Activated CD4-positive, alpha-beta T cell treated with anti-CD3 and anti-CD28 coated beads for 36 hours (primary cell): ENCODE measurements at regions not wholly inside any gene's neighbourhood (a gene's known extent, or its start where the extent isn't known, plus 50 kb on each side); places are given as distances from the start of the nearest gene placed in this dataset.
"Not testable (repeated sequence)": the region's sequence is repeated elsewhere in the genome, so short reads cannot be mapped to it uniquely, and the experiment has no call there.

ENCODE experiments used
- ATAC-seq: fragments of 200-7000 bp; cut with Tn5 transposase; one replicate; pipeline ENCODE4 v1.10.0; 2021; ENCODE audit warnings: mild to moderate bottlenecking, moderate library complexity
- CTCF ChIA-PET: fragments of 350-600 bp; sonication (Branson Sonifier 250); formaldehyde crosslinking; loops from one replicate; lab custom pipeline; 2021; ENCODE audit warnings: antibody characterized with exemption; lab: Charles Lee
- POLR2A ChIA-PET: fragments of 350-600 bp; sonication (Branson Sonifier 250); formaldehyde crosslinking; loops from one replicate; lab custom pipeline; 2021; ENCODE audit warnings: antibody characterized with exemption, inconsistent platforms; lab: Charles Lee
- DNase-seq: peaks from one replicate; pipeline ENCODE4 v3.0.0-alpha.2; 2020
- H3K27ac Mint-ChIP-seq: one replicate; pipeline ENCODE4 v1.8.0; 2021; ENCODE audit warnings: mixed read lengths
- H3K27me3 Mint-ChIP-seq: one replicate; pipeline ENCODE4 v1.8.0; 2021; ENCODE audit warnings: mixed read lengths
- H3K36me3 Mint-ChIP-seq: one replicate; pipeline ENCODE4 v1.8.0; 2021; ENCODE audit warnings: low read depth, mixed read lengths
- H3K4me1 Mint-ChIP-seq: one replicate; pipeline ENCODE4 v1.8.0; 2021; ENCODE audit warnings: mixed read lengths
- H3K4me3 Mint-ChIP-seq: one replicate; pipeline ENCODE4 v1.8.0; 2021; ENCODE audit warnings: mild to moderate bottlenecking, moderate library complexity, mixed read lengths
- H3K9me3 Mint-ChIP-seq: one replicate; pipeline ENCODE4 v1.8.0; 2021; ENCODE audit warnings: low read depth, mixed read lengths
- intact Hi-C, 2 experiments: fragments of 100-400 bp; cut with DNase I in 1 of 2; cut with micrococcal nuclease in 1 of 2; formaldehyde crosslinking; loops; one replicate each; pipeline versions ENCODE4 v1.14.2 to v1.15.1; 2022 to 2024; cut with DNase I, micrococcal nuclease

GRCh38 chr2:128604045-128604444, 285.4 kb upstream of the HS6ST1 start:
- no peak for DNase-seq
- H3K4me3 Mint-ChIP-seq, result no peak overlapping the region
- no peaks in the 10 kb centered on the region for H3K4me1 Mint-ChIP-seq
- no peak overlapping the region for H3K27ac Mint-ChIP-seq
- CTCF ChIA-PET, result interaction anchor here (0.6 kb wide), 1 partner anchor 132 kb away, joined by 3 read pairs; no protein-coding TSS in a partner anchor
- POLR2A ChIA-PET, result no interaction called here
- no peaks in the 10 kb centered on the region for H3K9me3 Mint-ChIP-seq
- no peaks in the 10 kb centered on the region for H3K27me3 Mint-ChIP-seq
- no peak for ATAC-seq
- intact Hi-C loops, result no loop called here
- H3K36me3 Mint-ChIP-seq, result no peaks in the 10 kb centered on the region

GRCh38 chr2:128604581-128604980, 285.9 kb upstream of the HS6ST1 start:
- CTCF ChIA-PET, H3K27ac Mint-ChIP-seq, H3K36me3 Mint-ChIP-seq, H3K9me3 Mint-ChIP-seq, H3K4me3 Mint-ChIP-seq, ATAC-seq, H3K4me1 Mint-ChIP-seq, intact Hi-C loops, DNase-seq, POLR2A ChIA-PET, H3K27me3 Mint-ChIP-seq: not testable (repeated sequence)

GRCh38 chr2:128605421-128605820, 286.8 kb upstream of the HS6ST1 start:
- Mint-ChIP-seq H3K4me1 (no peaks in the 10 kb centered on the region), H3K9me3 (no peaks in the 10 kb centered on the region), H3K36me3 (no peaks in the 10 kb centered on the region), H3K27ac (no peak overlapping the region), H3K27me3 (no peaks in the 10 kb centered on the region), H3K4me3 (no peak overlapping the region)
- CTCF ChIA-PET, result interaction anchor here (1.3 kb wide), 1 partner anchor 24 kb away, joined by 5 read pairs; no protein-coding TSS in a partner anchor
- ATAC-seq (no peak), DNase-seq (no peak)
- intact Hi-C loops, result no loop called here
- POLR2A ChIA-PET, result no interaction called here

- no peaks in the 10 kb centered on the region for H3K4me1 Mint-ChIP-seq
- intact Hi-C loops, result no loop called here
- no peaks in the 10 kb centered on the region for H3K9me3 Mint-ChIP-seq
- DNase-seq (no peak), ATAC-seq (no peak)
- H3K27ac Mint-ChIP-seq, result no peak overlapping the region
- ChIA-PET CTCF (interaction anchor here (1.3 kb wide), 1 partner anchor 24 kb away, joined by 5 read pairs; no protein-coding TSS in a partner anchor), POLR2A (no interaction called here)
- no peak overlapping the region for H3K4me3 Mint-ChIP-seq
- H3K36me3 Mint-ChIP-seq, result no peaks in the 10 kb centered on the region
- H3K27me3 Mint-ChIP-seq, result no peaks in the 10 kb centered on the region
Measured at GRCh38 chr2:128605931-128606330, 287.3 kb upstream of the HS6ST1 start.

- no peak for ATAC-seq
- H3K36me3 Mint-ChIP-seq, result no peaks in the 10 kb centered on the region
- intact Hi-C loops, result no loop called here
- no peak overlapping the region for H3K4me3 Mint-ChIP-seq
- no peaks in the 10 kb centered on the region for H3K4me1 Mint-ChIP-seq
- CTCF ChIA-PET, result interaction anchor here (0.5 kb wide), 1 partner anchor 161 kb away, joined by 3 read pairs; no protein-coding TSS in a partner anchor
- no peak for DNase-seq
- POLR2A ChIA-PET, result no interaction called here
- no peak overlapping the region for H3K27ac Mint-ChIP-seq
- no peaks in the 10 kb centered on the region for H3K27me3 Mint-ChIP-seq
- no peaks in the 10 kb centered on the region for H3K9me3 Mint-ChIP-seq
Measured at GRCh38 chr2:128606837-128607236, 288.2 kb upstream of the HS6ST1 start.

- no peaks in the 10 kb centered on the region for H3K36me3 Mint-ChIP-seq
- POLR2A ChIA-PET, result interaction anchor here (0.5 kb wide), 1 partner anchor 258 kb away, joined by 3 read pairs; no protein-coding TSS in a partner anchor
- H3K4me3 Mint-ChIP-seq, result no peak overlapping the region
- no peak for DNase-seq
- CTCF ChIA-PET, result no interaction called here
- H3K27ac Mint-ChIP-seq, result no peak overlapping the region
- ATAC-seq, result no peak
- H3K9me3 Mint-ChIP-seq, result no peaks in the 10 kb centered on the region
- H3K27me3 Mint-ChIP-seq, result no peaks in the 10 kb centered on the region
- intact Hi-C loops, result no loop called here
- no peaks in the 10 kb centered on the region for H3K4me1 Mint-ChIP-seq
Measured at GRCh38 chr2:128607440-128607839, 288.8 kb upstream of the HS6ST1 start.

- Mint-ChIP-seq H3K36me3 (no peaks in the 10 kb centered on the region), H3K27ac (no peak overlapping the region), H3K27me3 (no peaks in the 10 kb centered on the region), H3K4me1 (no peaks in the 10 kb centered on the region), H3K4me3 (no peak overlapping the region), H3K9me3 (no peaks in the 10 kb centered on the region)
- ChIA-PET POLR2A (interaction anchor here (0.5 kb wide), 1 partner anchor 258 kb away, joined by 3 read pairs; no protein-coding TSS in a partner anchor), CTCF (no interaction called here)
- no peak for ATAC-seq
- DNase-seq, result no peak
- intact Hi-C loops, result no loop called here
Measured at GRCh38 chr2:128607911-128608506, 289.3 kb upstream of the HS6ST1 start.

- Mint-ChIP-seq H3K4me3 (no peak overlapping the region), H3K27ac (no peak overlapping the region), H3K27me3 (no peaks in the 10 kb centered on the region), H3K4me1 (no peaks in the 10 kb centered on the region), H3K9me3 (no peaks in the 10 kb centered on the region), H3K36me3 (no peaks in the 10 kb centered on the region)
- CTCF ChIA-PET, result interaction anchor here (0.6 kb wide), 1 partner anchor 152 kb away, joined by 3 read pairs; no protein-coding TSS in a partner anchor
- no peak for DNase-seq
- ATAC-seq, result no peak
- intact Hi-C loops, result no loop called here
- POLR2A ChIA-PET, result no interaction called here
Measured at GRCh38 chr2:128608921-128609880, 290.5 kb upstream of the HS6ST1 start.

- Mint-ChIP-seq H3K27ac (no peak overlapping the region), H3K27me3 (no peaks in the 10 kb centered on the region), H3K4me1 (no peaks in the 10 kb centered on the region), H3K9me3 (no peaks in the 10 kb centered on the region), H3K4me3 (no peak overlapping the region), H3K36me3 (no peaks in the 10 kb centered on the region)
- CTCF ChIA-PET, result no interaction called here
- intact Hi-C loops, result no loop called here
- ATAC-seq (no peak), DNase-seq (no peak)
- POLR2A ChIA-PET, result no interaction called here
Measured at GRCh38 chr2:128610496-128610895, 291.8 kb upstream of the HS6ST1 start.

- no peaks in the 10 kb centered on the region for H3K27me3 Mint-ChIP-seq
- intact Hi-C loops, result no loop called here
- H3K36me3 Mint-ChIP-seq, result no peaks in the 10 kb centered on the region
- H3K27ac Mint-ChIP-seq, result no peak overlapping the region
- DNase-seq (no peak), ATAC-seq (no peak)
- no peak overlapping the region for H3K4me3 Mint-ChIP-seq
- no peaks in the 10 kb centered on the region for H3K9me3 Mint-ChIP-seq
- H3K4me1 Mint-ChIP-seq, result no peaks in the 10 kb centered on the region
- POLR2A ChIA-PET, result no interaction called here
- CTCF ChIA-PET, result no interaction called here
Measured at GRCh38 chr2:128611421-128612320, 293.0 kb upstream of the HS6ST1 start.

GRCh38 chr2:128612628-128613027, 294.0 kb upstream of the HS6ST1 start:
- CTCF ChIA-PET, result no interaction called here

More at GRCh38 chr2:128612628-128613027, 294.0 kb upstream of the HS6ST1 start:
- DNase-seq, result no peak
- no peak for ATAC-seq
- intact Hi-C loops, result no loop called here
- Mint-ChIP-seq H3K36me3 (no peaks in the 10 kb centered on the region), H3K9me3 (no peaks in the 10 kb centered on the region), H3K4me1 (no peaks in the 10 kb centered on the region), H3K27me3 (no peaks in the 10 kb centered on the region), H3K4me3 (no peak overlapping the region), H3K27ac (peak overlapping the region; percentile 7)
- POLR2A ChIA-PET, result no interaction called here
